NCI-H1694 (cell line): ENCODE measurements at regions not wholly inside any gene's neighbourhood (a gene's known extent, or its start where the extent isn't known, plus 50 kb on each side); places are given as distances from the start of the nearest gene placed in this dataset.

ENCODE experiments used
- DNase-seq: peaks from one replicate; lab custom pipeline; 2025; lab: John Stamatoyannopoulos, UW

DNA sequence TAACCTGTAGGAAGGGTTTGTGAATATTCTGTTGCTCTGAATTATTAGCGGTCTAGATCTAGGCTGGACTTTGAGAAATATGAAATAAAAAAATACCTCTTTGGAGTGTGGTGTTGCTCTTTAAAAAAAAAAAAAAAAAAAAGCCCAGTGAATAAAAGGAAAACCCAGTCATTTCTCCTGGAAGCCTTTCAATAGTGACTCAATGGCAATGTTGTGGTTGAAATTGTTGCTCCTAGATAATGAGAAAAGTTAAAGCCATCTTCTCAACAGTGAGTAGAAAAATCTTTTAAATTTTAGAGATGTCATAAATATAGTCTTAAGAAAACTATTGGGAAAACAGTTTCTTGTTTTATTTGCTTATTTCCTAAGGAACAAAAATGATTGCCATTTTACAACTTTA lies 135.3 kb downstream of the RFC3 start:
- no peak for DNase-seq

DNA sequence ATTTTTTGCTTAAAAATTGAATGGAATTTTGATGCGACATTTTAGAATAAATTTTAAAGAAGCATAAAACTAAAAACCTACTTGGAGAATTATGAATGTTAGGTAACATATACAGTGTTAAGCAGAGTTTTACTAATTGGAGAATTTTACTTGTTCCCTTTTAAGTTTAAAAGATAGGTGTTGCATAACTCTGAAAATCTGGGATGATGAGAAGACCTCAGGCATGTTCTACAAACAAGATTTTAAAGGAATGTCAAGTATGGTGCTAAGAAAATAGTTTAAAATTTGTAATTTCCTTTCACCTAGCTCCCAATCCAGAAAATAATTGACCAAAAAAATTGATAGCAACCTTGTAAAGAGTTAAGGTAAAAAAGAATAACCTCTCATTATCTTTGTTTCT lies 135.8 kb downstream of the RFC3 start:
- DNase-seq = no peak

DNA sequence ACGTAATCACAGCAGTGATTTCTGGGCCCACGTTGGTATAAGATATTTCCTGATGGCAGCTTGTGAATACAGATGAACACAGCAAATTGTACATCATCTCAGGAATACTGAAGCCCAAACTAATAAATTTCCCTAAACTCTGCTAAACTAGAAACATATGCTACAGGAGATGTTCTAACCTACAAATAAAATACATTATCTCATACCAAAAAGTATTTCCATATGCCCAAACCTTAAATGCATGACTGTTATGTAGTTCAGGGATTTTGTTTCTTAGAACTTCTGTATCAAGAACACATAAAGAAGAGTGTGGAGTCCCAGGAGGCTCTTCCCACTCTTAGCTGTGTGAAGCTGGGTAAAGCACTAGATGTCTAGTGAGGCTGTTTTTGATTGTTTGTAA lies 138.4 kb downstream of the RFC3 start:
- DNase-seq = no peak

DNA sequence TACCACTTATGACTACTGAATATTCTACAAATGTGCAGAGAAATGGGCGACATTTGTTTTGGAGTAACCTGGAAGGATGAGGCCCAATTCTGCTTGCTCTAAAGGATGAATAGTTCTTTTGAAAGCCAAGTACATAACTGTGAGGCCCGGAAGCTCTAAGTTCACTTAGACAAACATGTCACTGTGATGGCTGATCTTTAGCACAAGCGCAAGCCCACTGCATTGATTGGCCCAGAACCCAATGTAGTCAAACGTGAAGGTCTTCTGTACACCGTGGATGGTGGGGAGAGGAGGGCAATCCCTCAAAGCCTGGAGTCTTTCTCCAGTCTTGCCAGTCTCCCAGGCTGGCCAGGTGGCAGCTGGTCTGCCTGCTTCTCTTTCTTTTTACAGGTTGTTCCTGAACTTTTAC lies 139.6 kb downstream of the RFC3 start:
- no peak for DNase-seq

DNA sequence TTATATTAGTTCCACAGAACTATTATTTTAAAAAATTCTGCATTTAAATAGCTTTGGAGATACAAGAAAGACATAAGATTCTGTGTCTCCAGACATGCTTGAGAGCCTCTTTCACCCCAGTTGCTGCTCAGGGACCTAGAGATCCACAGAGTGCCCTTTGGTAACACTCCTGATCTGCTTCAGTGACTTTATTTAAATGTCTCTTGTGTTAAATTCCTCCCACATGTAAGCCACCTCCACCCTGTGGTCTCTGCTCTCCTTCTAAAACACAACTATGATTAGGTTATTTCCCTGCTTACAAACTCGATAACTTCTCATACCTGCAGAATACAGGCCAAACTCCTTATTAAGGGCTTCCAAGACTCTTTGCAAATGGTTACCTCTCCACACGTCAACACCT lies 141.0 kb downstream of the RFC3 start:
- DNase-seq = no peak

DNA sequence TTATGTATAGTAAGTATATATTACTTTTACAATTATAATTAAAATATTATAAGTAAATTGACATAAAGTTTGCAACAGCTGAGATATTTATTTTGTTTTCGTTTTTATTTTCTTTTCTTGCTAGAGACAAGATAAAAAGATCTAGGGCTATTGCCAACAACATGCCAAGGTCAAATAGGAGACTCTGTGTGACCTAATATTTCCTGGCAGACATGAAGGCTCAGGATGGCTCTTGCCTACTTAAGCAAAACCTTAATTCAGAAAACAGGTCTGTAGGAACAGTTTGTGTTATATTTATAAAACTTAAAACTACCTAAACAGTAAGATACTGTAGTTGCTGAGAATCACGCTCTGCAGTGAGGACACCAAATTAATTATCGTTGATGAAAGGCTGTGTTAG lies 145.2 kb downstream of the RFC3 start:
- no peak for DNase-seq

DNA sequence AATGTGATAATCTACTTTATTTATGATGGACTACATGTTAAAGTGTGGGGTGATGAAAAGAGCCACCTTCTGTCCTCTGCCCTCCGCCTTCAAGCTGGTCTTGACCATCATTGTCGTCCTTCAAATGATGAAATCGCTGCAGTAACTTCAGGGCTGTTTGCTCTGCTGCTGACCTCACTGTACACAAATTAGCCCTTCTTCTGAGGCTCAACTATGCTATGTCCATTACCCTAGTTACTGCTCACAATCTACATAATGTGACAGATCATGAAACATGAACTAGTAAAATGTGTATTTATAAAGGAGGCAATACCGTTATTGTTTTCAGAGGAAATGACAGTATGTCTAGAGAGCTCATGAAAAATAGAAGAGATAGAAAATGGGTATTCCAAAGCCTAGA lies 145.9 kb downstream of the RFC3 start:
- DNase-seq = no peak

DNA sequence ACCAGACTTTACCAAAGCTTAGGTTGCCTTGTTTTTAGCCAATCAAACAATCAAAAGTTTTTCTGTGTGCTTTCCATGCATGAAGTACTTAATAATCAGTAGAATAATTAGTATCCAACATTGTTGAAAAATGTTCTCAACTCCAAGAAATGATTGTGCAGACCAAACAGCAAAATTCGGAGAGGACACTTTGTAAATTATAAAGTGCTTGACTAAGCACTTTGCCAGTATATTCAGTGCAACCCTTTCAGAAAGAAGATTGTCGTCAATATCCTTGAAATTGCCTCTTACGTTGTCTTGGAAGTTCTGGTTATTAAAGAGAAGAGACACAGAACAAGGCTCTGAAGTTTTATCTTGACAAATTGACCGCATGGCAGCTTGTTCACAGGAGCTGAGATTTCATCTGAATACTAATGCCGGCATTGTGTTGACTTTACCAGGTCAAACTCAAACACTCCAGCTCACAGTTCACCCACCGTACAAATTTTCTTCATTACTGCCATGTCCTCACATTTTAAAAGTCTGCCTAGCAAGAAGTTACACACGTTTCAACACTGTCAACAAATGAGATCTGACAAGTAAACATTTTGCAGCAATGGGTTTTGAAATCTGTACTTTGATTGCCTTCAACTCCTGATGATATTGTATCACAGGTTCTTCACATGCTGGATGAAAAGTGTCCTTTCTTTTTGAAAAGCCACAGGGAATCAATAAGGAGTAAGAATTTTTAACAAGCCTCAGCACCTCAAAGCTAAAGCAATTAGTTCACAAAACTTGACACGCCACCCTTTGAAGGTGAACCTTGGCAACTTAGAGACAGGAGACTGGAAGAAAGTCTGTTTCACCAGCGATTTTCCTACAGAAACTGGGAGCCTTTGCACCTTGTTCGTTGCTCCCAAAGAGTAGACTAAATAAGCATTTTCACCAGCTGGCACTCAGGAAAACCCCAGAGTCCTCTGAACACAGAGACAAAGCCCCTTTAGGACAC lies 150.9 kb downstream of the RFC3 start:
- no peak for DNase-seq

DNA sequence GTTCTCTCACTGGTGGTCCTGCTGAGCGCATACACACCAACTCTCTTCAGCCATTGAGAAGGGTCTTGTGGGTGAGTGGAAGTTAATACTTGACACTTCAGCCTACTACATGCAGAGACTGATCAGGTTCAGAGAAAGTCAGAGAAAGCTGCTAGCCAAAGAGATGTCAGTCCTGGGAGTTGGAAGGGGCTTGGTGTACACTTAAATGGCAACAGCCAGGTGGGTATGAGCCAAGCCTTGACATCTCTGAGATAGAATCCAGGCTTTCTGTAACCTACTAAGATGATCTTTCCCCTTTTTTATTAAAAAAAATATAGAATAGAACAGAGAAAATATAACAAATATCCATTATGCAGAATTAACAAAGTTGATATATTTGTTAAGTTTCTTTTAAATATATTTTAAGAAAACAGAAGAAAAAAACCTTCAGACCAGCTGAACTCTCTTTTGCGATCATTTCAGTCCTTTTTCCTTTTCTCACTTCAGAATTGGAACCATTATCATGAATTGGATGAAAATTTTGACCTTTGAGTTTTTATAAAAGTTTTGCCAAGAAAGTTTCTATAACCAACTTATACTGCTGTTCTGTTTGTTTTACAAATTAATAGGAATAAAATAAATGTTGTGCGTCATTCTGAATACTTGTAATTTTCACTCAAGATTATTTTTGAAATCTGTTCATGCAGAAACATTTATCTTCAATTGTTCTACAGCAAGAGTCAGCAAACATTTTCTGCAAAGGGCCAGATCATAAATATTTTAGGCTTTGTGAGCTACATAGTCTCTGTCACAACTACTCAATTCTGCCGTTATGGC lies 153.0 kb downstream of the RFC3 start:
- no peak for DNase-seq

DNA sequence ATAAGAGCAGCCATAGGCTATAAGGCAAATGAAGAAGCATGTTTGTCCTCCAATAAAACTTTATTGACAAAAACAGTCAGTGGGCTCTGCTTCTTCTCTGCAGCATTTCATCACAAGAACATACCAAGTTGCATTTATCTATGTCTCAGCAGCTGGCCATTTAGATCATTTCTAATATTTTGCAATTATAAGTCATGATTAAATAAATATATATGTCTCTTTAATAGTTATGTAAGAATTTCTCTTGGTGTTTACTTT lies 153.5 kb downstream of the RFC3 start:
- DNase-seq = no peak

DNA sequence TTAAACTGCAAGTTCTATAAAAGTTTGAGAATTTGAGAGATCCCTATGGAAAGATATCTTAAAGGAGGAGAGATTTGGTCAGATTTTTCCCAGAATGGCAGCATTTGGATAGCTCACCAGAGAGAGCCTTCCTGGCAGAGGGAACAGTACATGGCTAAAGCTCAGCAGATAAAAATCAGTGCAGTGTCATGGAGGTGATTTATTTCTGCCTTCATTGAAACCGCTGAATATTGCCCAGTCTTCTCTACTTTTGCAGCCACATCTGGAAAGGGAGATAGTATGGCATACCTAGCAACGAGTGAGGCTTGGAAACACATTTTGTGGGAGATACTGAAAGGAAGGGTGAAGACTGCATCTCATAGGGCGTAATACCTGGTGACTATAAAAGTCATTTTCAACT lies 155.2 kb downstream of the RFC3 start:
- DNase-seq = no peak

DNA sequence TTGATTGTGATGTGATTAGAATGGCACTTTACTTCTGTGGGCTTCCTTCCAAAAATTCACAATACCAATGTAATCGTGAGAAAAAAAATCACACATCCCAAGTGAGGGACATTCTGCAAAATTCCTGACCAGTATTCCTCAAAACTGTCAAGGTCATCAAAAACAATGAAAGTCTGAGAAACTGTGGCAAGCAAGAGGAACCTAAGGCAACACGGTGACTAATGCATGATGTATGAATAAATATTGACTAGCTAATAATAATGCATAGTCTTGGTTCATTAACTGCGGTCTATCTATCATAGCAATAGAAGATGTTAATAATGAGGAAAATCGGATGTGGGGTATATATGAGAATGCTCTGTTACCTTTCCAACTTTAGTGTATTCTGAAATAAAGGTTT lies 159.0 kb downstream of the RFC3 start:
- DNase-seq = no peak

DNA sequence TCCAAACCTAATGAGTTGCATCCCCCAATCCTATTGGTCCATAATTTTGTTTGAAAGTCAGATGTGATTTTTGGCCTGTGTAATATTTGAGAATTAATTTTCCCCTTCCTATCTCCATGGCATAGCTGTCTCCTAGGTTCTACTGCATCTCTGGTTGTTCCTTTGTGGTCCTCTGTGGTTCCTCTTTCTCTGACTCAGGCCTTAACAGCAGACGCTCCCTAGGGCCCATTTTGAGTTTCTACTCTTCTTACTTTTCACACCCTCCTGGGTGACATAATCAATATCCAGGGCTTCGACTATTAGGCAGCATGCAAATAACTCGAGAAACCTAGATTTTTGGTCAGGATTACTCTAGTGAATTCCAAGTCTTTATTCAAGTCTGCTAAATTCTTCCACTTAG lies 160.7 kb downstream of the RFC3 start:
- no peak for DNase-seq

DNA sequence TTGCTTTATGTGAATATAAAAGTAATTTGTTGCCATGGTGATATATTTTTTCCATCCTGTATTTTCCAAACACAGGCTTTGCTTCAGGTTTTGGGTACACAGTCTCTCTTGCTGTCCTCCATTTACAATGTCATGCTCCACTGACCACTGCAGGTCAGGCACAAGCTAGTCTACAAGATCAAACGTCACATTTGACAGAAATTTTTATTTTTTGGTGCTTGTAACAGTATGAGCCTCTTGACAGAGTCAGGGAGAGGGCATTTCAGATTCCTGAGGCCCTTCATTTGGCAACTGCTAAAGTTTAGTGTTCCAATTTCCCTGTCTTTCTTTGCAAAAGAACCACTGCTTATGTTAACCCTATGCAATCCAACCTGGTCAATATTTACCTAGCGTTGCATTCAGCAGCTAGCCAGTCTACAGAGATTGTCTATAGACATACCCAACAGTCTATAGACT lies 175.0 kb downstream of the RFC3 start:
- no peak for DNase-seq

DNA sequence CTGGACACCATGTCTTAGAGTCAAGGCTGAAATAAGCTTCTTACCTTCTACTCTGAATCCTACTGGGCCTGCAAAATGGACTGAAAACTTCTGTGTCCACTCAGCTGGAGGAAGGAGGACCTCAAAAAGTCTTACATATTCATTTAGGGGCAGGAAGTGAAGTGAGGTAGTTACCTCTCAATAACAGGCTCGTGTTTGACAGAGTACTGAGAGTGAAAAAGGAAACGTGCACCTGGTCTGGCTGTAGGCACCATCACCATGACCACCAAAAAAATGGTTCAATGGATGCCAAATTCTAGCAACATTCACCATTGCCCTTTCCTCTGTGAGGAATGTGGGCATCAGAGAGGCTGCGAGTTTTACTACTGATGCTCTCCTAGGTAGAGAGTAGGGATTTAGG lies 176.2 kb downstream of the RFC3 start:
- DNase-seq = no peak

DNA sequence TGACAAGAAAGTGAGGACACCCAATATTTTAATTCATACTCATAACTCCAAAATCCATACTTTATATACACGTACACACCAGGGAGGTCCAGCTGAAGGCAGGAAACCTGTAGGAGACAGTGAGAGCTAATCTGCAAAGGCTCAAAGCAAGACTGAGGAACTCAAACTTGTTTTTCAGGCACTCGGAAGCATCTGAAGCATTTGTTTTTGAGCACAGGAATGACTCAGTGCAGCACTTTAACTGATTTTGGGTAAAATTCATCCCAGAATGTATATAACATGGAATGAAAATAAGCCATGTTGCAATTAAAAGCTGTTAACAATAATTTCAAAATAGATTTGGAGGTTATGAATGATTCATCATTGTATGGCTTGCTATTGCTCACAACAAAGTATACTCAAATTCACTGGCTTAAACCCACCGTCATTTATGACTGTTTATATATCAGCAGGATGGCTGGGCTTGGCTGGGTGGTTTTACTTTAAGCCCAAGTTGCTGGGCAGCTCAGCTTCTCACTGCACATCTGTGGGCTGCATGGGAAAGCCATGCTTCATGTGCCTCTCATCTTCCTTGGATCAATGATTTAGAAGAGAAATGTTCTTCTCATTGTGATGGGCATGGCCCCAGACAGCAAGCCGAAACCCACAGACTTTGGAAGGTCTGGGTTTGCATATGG lies 177.0 kb downstream of the RFC3 start:
- no peak for DNase-seq

DNA sequence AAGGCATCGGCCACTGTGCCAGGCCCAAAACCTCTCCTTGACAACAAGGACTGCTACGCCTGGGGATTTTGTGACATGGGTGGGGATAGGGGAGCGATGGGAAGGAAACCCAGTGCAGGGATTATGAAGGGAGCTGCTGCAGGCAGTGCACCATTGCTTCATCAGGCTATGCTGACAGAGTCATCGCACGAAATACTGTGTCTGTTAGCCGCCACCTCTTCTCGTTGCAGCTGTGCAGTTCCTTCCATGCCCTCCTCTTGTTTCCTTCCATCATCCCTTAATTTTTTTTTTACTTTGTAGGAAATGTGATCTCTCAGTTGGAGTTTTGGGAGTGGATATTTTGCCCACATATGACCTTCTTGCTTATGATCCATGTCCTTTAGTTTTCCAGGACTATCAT lies 178.7 kb downstream of the RFC3 start:
- no peak for DNase-seq

DNA sequence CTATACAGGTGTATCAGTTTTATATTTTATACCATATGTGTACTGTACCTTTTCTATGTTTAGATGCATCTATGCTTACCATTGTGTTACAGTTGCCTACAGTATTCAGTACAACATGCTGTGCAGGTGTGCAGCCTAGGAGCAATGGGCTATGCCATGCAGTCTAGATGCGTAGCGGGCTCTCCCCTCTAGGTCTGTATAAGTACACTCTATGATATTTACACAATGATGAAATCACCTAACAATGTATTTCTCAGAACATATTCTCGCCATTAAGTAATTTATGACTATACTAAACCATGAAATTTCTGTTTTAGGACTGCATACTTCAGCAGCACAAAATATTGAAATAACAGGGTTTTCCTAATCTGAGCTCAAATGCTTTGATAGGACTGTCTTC lies 179.6 kb downstream of the RFC3 start:
- DNase-seq = no peak

DNA sequence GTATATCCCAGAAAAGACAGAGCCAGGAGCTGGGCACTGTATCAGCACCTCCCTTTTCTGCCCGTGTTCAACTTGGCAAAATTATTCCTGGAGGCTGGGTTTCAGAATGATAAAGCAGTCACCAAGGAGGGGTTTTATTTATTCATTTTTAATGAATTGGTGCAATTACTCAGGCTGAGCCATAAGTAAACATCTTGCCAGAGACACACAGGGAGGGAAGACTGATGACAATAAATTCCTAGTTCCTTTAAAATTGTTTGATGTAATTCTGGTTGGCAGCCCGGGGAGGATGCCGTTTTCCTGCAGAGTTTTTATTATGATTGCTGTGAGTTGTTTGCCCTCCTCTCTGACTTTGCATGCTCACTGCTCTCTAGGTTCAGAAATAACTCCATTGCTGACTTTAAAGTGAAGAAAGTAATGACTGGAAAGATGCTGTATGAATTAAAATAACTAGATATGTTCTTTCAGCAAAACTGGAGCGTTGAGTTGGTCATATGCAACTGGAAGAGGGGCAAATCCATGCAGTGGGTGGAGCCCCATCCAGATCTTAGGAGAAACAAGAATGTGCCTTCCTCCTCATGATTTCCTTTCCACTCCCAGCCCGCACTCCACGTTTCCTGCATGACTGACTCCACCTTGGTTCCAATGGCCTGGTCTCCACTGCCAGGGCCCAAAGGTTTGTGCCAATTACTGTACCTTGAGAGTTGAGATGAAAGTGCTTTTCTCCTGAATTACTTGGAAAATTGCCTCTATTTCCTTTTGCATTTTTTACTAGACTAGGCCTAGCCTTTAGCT lies 182.1 kb downstream of the RFC3 start:
- no peak for DNase-seq

DNA sequence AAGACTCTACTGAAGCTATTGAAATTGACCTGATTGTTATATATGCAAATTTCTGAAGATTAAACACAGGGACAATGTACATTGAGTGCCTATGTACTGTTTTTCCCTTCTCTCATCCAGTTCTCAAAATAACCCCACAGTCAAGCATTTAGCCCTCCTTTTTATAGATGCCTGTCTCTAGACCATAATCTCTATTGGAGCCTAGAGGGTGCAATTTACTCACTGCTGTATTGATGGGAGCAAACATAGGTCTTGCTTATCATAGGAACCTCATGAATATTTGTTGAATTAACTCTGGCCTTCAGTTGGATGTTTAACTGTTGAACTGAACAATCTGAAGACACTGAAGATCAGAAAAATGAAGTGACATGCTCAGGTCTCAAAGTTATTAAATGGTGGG lies 183.0 kb downstream of the RFC3 start:
- DNase-seq = no peak

DNA sequence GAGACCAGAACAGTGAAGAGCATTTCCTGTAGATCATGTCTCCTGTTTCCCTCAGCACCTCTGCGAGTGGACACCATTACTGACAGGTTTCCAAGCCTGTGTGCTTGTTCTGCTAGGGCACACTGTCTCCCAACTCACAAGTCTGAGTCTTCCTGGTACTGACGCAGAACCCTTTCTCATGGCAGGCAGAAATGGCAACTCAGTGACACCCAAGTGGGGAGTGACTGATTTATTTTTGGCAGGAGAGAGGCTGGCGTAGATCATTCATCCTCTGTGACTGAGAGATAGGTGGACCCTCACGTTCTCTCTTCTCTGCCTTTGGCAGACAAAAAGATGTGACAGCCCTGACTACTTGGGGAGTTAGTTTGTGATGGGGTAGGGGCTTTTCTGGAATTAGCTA lies 183.4 kb downstream of the RFC3 start:
- no peak for DNase-seq

DNA sequence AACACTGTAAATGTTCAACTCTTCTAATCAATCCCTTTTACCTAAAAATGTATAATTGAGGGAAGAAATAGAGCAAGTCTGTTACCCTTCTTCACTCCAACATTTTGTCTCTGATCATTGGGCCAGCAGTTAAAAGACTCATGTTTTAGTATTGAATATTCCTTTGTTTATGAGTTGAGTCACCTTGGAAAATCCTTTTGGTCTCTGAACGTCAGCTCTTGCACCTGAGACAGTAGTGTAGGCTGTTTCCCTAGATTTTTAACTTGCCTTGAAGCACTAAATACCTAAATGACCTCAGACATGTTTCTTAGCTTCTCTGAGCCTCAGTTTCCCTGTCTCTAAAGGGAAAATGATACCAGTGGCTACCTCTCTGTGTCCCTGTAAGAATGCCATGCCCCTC lies 184.2 kb downstream of the RFC3 start:
- DNase-seq = no peak
